ENCODE measurements at regions not wholly inside any gene's neighbourhood (a gene's known extent, or its start where the extent isn't known, plus 50 kb on each side); places are given as distances from the start of the nearest gene placed in this dataset.

- peaks cover 5 to 8% of the 10 kb centered on the region in 2 donors for H3K9me3 ChIP-seq (replicated peaks in 1 of 2; ENCODE audit: control insufficient read depth in 1 of 2, insufficient read depth in 1 of 2, low read length in 2 of 2)
- DNase-seq: no peak
These were observed 328.5 kb upstream of the PPP2R3A start for GRCh38 chr3:135637013-135637412.

DNA sequence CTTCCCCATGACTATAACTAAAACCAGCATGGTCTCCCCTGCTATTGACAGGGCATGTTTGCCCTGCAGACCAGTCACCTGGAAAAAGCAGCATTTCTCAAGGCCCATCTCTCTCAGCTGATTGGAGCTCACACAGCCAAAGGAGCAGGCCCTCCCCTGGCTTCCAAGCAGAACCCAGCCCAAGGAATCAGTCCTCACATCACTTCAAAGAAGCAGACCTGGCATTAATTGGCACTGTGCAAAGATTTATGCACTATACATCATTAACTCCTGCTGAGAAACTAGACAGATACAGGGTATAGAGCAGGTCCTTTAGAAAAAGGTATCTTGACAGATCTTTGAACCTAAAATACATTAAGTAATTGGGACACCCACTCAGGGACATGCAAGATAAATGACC is 323.8 kb upstream of the PPP2R3A start:
- no peaks in the 10 kb centered on the region for H3K36me3 ChIP-seq (replicated peaks in 1 of 2; ENCODE audit: control insufficient read depth in 1 of 2, insufficient read depth in 2 of 2, low read length in 2 of 2)
- peaks cover 5 to 8% of the 10 kb centered on the region in 2 donors for H3K9me3 ChIP-seq (replicated peaks in 1 of 2; ENCODE audit: control insufficient read depth in 1 of 2, insufficient read depth in 1 of 2, low read length in 2 of 2)
- H4K20me1 ChIP-seq (ENCODE audit: insufficient read depth, low read length): no peaks in the 10 kb centered on the region
- no peak for TF ChIP-seq CTCF (IDR thresholded peaks at IDR 0.05)
- no peak overlapping the region for H3K4me2 ChIP-seq (replicated peaks; ENCODE audit: extremely low read depth, low read length, poor library complexity, severe bottlenecking)
- H3K4me1 ChIP-seq (ENCODE audit: control insufficient read depth in 1 of 2, insufficient read depth in 2 of 2, low read length in 2 of 2): no peaks in the 10 kb centered on the region
- no peaks in the 10 kb centered on the region for H3K4me1 Mint-ChIP-seq
- no peak overlapping the region for H3K4me3 ChIP-seq (replicated peaks in 1 of 3; ENCODE audit: low read depth in 2 of 3, low read length in 3 of 3)
- no peaks in the 10 kb centered on the region for H3K36me3 Mint-ChIP-seq
- DNase-seq: no peak
- no peak overlapping the region for H3K27ac ChIP-seq (ENCODE audit: low read depth in 1 of 2, low read length in 2 of 2)
- H3K9me3 Mint-ChIP-seq: peaks cover 0 to 10% (median 8%) of the 10 kb centered on the region in 7 donors
- no peaks in the 10 kb centered on the region for H3K27me3 ChIP-seq (ENCODE audit: control insufficient read depth in 2 of 2, insufficient read depth in 2 of 2, low read length in 2 of 2)
- intact Hi-C loops (cut with micrococcal nuclease): no loop called here
- H3K79me2 ChIP-seq (ENCODE audit: insufficient read depth, low read length): no peaks in the 10 kb centered on the region
- H3K4me3 Mint-ChIP-seq: no peak overlapping the region
- no peak overlapping the region for H2AFZ ChIP-seq (ENCODE audit: insufficient read depth, low read depth, low read length, poor library complexity, severe bottlenecking)
- no peak overlapping the region for H3K27ac Mint-ChIP-seq
- H3K9ac ChIP-seq (ENCODE audit: insufficient read depth, low read length, poor library complexity, severe bottlenecking): no peak overlapping the region
- H3K27me3 Mint-ChIP-seq (ENCODE audit: low read depth in 3 of 3): peaks cover 0 to 2% (median 2%) of the 10 kb centered on the region in 3 donors

More at GRCh38 chr3:135637013-135637412, 328.5 kb upstream of the PPP2R3A start:
- no peaks in the 10 kb centered on the region for H4K20me1 ChIP-seq (ENCODE audit: insufficient read depth, low read length)
- no peaks in the 10 kb centered on the region for H3K36me3 Mint-ChIP-seq
- H3K9ac ChIP-seq (ENCODE audit: insufficient read depth, low read length, poor library complexity, severe bottlenecking): no peak overlapping the region
- no peak overlapping the region for H3K4me2 ChIP-seq (replicated peaks; ENCODE audit: extremely low read depth, low read length, poor library complexity, severe bottlenecking)
- H3K4me1 ChIP-seq (ENCODE audit: control insufficient read depth in 1 of 2, insufficient read depth in 2 of 2, low read length in 2 of 2): no peaks in the 10 kb centered on the region
- H3K4me3 ChIP-seq (replicated peaks in 1 of 3; ENCODE audit: low read depth in 2 of 3, low read length in 3 of 3): no peak overlapping the region
- H3K27me3 Mint-ChIP-seq (ENCODE audit: low read depth in 3 of 3): peaks cover 0 to 2% (median 0%) of the 10 kb centered on the region in 3 donors
- H3K79me2 ChIP-seq (ENCODE audit: insufficient read depth, low read length): no peaks in the 10 kb centered on the region
- H3K27ac Mint-ChIP-seq: no peak overlapping the region
- intact Hi-C loops (cut with micrococcal nuclease): no loop called here
- H3K4me3 Mint-ChIP-seq: no peak overlapping the region
- no peaks in the 10 kb centered on the region for H3K4me1 Mint-ChIP-seq
- H3K27ac ChIP-seq (ENCODE audit: low read depth in 1 of 2, low read length in 2 of 2): no peak overlapping the region
- H3K36me3 ChIP-seq (replicated peaks in 1 of 2; ENCODE audit: control insufficient read depth in 1 of 2, insufficient read depth in 2 of 2, low read length in 2 of 2): no peaks in the 10 kb centered on the region
- TF ChIP-seq CTCF (IDR thresholded peaks at IDR 0.05): no peak
- H3K27me3 ChIP-seq (ENCODE audit: control insufficient read depth in 2 of 2, insufficient read depth in 2 of 2, low read length in 2 of 2): no peaks in the 10 kb centered on the region
- WGBS (ENCODE audit: insufficient coverage): no CpG with 5 or more reads among the region's 3 CpGs
- H2AFZ ChIP-seq (ENCODE audit: insufficient read depth, low read depth, low read length, poor library complexity, severe bottlenecking): no peak overlapping the region
- H3K9me3 Mint-ChIP-seq: peaks cover 0 to 9% (median 8%) of the 10 kb centered on the region in 7 donors
